H1 (cell line): ENCODE measurements at regions not wholly inside any gene's neighbourhood (a gene's known extent, or its start where the extent isn't known, plus 50 kb on each side); places are given as distances from the start of the nearest gene placed in this dataset.
A peak's percentile ranks its signal among the peaks of the same experiment; 100 is the strongest.

Experiments
- CTCF ChIA-PET: fragments of 300-600 bp; sonication (Branson Sonifier 250); formaldehyde crosslinking; loops from one replicate; lab custom pipeline; 2021; ENCODE audit not compliant: partially characterized antibody; lab: Charles Lee
- POLR2A ChIA-PET: fragments of 300-600 bp; sonication (Branson Sonifier 250); formaldehyde crosslinking; loops from one replicate; lab custom pipeline; 2021; ENCODE audit warnings: inconsistent platforms; ENCODE audit not compliant: partially characterized antibody; lab: Charles Lee
- DNase-seq, 2 experiments: peaks; one replicate each; pipeline versions ENCODE4 v3.0.0 to v3.0.0-alpha.2; 2010 to 2022; ENCODE audit warnings: low spot score in 2 of 2, low read depth in 1 of 2, mixed read lengths in 1 of 2
- FAIRE-seq: peaks from 2 replicates; lab custom pipeline; 2011; peaks lifted over from hg19 to GRCh38; lab: Jason Lieb, UNC
- H2AFZ ChIP-seq: 2 replicates; pipeline ENCODE4 v1.8.1; 2012; ENCODE audit warnings: low read length, inconsistent platforms
- H2AK5ac ChIP-seq: 2 replicates; pipeline ENCODE4 v1.6.1; 2013; ENCODE audit warnings: low read depth, low read length
- H2BK120ac ChIP-seq: replicated peaks from 2 replicates; pipeline ENCODE3; 2013; ENCODE audit warnings: low read depth, low read length, inconsistent platforms
- H2BK12ac ChIP-seq: 2 replicates; pipeline ENCODE4 v1.6.1; 2013; ENCODE audit warnings: low read depth, low read length
- H2BK15ac ChIP-seq: 2 replicates; pipeline ENCODE4 v1.6.1; 2013; ENCODE audit warnings: low read length
- H2BK20ac ChIP-seq: 2 replicates; pipeline ENCODE4 v1.6.1; 2013; ENCODE audit warnings: low read length
- H2BK5ac ChIP-seq: 2 replicates; pipeline ENCODE4 v1.6.1; 2013; ENCODE audit warnings: low read depth, low read length
- H3K14ac ChIP-seq: 2 replicates; pipeline ENCODE4 v1.6.1; 2013; ENCODE audit warnings: inconsistent platforms; ENCODE audit not compliant: insufficient read length
- H3K18ac ChIP-seq: 2 replicates; pipeline ENCODE4 v1.6.1; 2013; ENCODE audit warnings: low read length; ENCODE audit errors: extremely low read depth
- H3K23ac ChIP-seq: 2 replicates; pipeline ENCODE4 v1.6.1; 2013; ENCODE audit warnings: inconsistent platforms; ENCODE audit not compliant: insufficient read length
- H3K23me2 ChIP-seq: 2 replicates; pipeline ENCODE4 v1.6.1; 2013; ENCODE audit warnings: low read depth, low read length
- H3K27ac ChIP-seq: 2 replicates; pipeline ENCODE4 v1.6.1; 2011; ENCODE audit warnings: low read depth, low read length, inconsistent platforms
- H3K27me3 ChIP-seq, 4 experiments: replicated peaks in 1 of 4; 1 replicate in 1 of 4; 2 replicates in 3 of 4; pipeline versions ENCODE4 v1.6.1 to v1.8.1; 2011 to 2013; ENCODE audit warnings: low read length in 3 of 4, mild to moderate bottlenecking in 3 of 4, inconsistent platforms in 2 of 4, mixed read lengths in 2 of 4, moderate library complexity in 1 of 4; ENCODE audit not compliant: control insufficient read depth in 3 of 4, insufficient read depth in 3 of 4; ENCODE audit errors: extremely low read depth in 1 of 4
- H3K36me3 ChIP-seq, 4 experiments: 2 replicates each; pipeline versions ENCODE4 v1.6.1 to v1.8.1; 2011 to 2013; ENCODE audit warnings: mild to moderate bottlenecking in 4 of 4, low read length in 3 of 4, moderate library complexity in 2 of 4, control low read depth in 1 of 4, inconsistent platforms in 1 of 4; ENCODE audit not compliant: insufficient read depth in 4 of 4, control insufficient read depth in 2 of 4
- H3K4ac ChIP-seq: replicated peaks from 2 replicates; pipeline ENCODE3; 2013; ENCODE audit warnings: low read length, low read depth, mixed read lengths, inconsistent platforms; ENCODE audit not compliant: insufficient read length
- H3K4me1 ChIP-seq, 4 experiments: replicated peaks in 1 of 4; 1 replicate in 1 of 4; 2 replicates in 3 of 4; pipeline versions ENCODE4 v1.6.1 to v1.8.1; 2011 to 2013; ENCODE audit warnings: low read length in 3 of 4, inconsistent platforms in 2 of 4, mixed read lengths in 1 of 4; ENCODE audit not compliant: insufficient read depth in 4 of 4, control insufficient read depth in 3 of 4
- H3K4me2 ChIP-seq, 2 experiments: 2 replicates each; pipeline versions ENCODE4 v1.6.1 to v1.8.1; 2011 to 2013; ENCODE audit warnings: low read depth in 2 of 2, low read length in 2 of 2, control low read depth in 1 of 2, inconsistent platforms in 1 of 2, mild to moderate bottlenecking in 1 of 2; ENCODE audit not compliant: insufficient read depth in 1 of 2
- H3K4me3 ChIP-seq, 4 experiments: fragments of 200-600, 300-600 bp in 1 of 4; sonication (generic), shearing (Covaris generic), sonication (Bioruptor Twin) in 1 of 4; 2 replicates each; pipeline versions ENCODE4 v1.5.1 to v1.8.1; 2011 to 2016; ENCODE audit warnings: low read length in 4 of 4, low read depth in 3 of 4, control low read depth in 2 of 4, inconsistent platforms in 2 of 4, mild to moderate bottlenecking in 2 of 4, mixed read lengths in 1 of 4, moderate library complexity in 1 of 4; ENCODE audit not compliant: insufficient read depth in 2 of 4; ENCODE audit errors: extremely low read depth in 1 of 4
- H3K56ac ChIP-seq: replicated peaks from 2 replicates; pipeline ENCODE3; 2013; ENCODE audit warnings: low read depth, mild to moderate bottlenecking, mixed read lengths, low read length, inconsistent platforms; ENCODE audit not compliant: insufficient read length
- H3K79me1 ChIP-seq: 2 replicates; pipeline ENCODE4 v1.6.1; 2013; ENCODE audit warnings: low read depth, low read length, control low read depth
- H3K79me2 ChIP-seq, 2 experiments: 2 replicates each; pipeline versions ENCODE4 v1.6.1 to v1.8.1; 2012 to 2013; ENCODE audit warnings: low read length in 2 of 2, mild to moderate bottlenecking in 2 of 2, inconsistent platforms in 1 of 2; ENCODE audit not compliant: insufficient read depth in 2 of 2, control insufficient read depth in 1 of 2
- H3K9ac ChIP-seq, 4 experiments: replicated peaks in 1 of 4; 1 replicate in 1 of 4; 2 replicates in 3 of 4; pipeline versions ENCODE4 v1.6.1 to v1.8.1; 2011 to 2013; ENCODE audit warnings: low read depth in 3 of 4, low read length in 3 of 4, control low read depth in 2 of 4, mild to moderate bottlenecking in 2 of 4, moderate library complexity in 2 of 4, inconsistent platforms in 1 of 4; ENCODE audit errors: extremely low read depth in 1 of 4
- H3K9me3 ChIP-seq, 2 experiments: 2 replicates each; pipeline versions ENCODE4 v1.6.1 to v1.8.1; 2012 to 2013; ENCODE audit warnings: mild to moderate bottlenecking in 2 of 2, moderate library complexity in 2 of 2, control low read depth in 1 of 2, inconsistent platforms in 1 of 2, low read depth in 1 of 2, low read length in 1 of 2, mixed read lengths in 1 of 2; ENCODE audit not compliant: insufficient read depth in 2 of 2
- H4K20me1 ChIP-seq, 2 experiments: replicated peaks in 1 of 2; 2 replicates each; pipeline versions ENCODE3 to v1.8.1; 2011 to 2013; ENCODE audit warnings: inconsistent platforms in 2 of 2, low read length in 2 of 2, mild to moderate bottlenecking in 1 of 2; ENCODE audit not compliant: insufficient read depth in 2 of 2, control insufficient read depth in 1 of 2
- H4K5ac ChIP-seq: 2 replicates; pipeline ENCODE4 v1.6.1; 2013; ENCODE audit warnings: low read length, low read depth, mixed read lengths, inconsistent platforms; ENCODE audit not compliant: insufficient read length
- H4K8ac ChIP-seq: 2 replicates; pipeline ENCODE4 v1.8.0; 2013; ENCODE audit warnings: mild to moderate bottlenecking, moderate library complexity, low read length, inconsistent platforms; ENCODE audit not compliant: insufficient read depth; ENCODE audit errors: extremely low read depth
- H4K91ac ChIP-seq: replicated peaks from 2 replicates; pipeline ENCODE3; 2013; ENCODE audit warnings: low read length, mixed read lengths, inconsistent platforms; ENCODE audit not compliant: insufficient read length
- CREB1 ChIP-seq: IDR thresholded peaks from 2 replicates; pipeline ENCODE4 v1.6.1; 2012; ENCODE audit warnings: inconsistent platforms
- CTBP2 ChIP-seq: IDR thresholded peaks from 2 replicates; pipeline ENCODE4 v1.7.0; 2011; ENCODE audit warnings: borderline replicate concordance, mild to moderate bottlenecking, moderate library complexity, mixed read lengths, low read length; ENCODE audit not compliant: insufficient read depth, insufficient read length
- EP300 ChIP-seq, 2 experiments: IDR thresholded peaks; 1 replicate in 1 of 2; 2 replicates in 1 of 2; pipeline ENCODE4 v1.6.1; 2011 to 2012; ENCODE audit warnings: low read depth in 2 of 2, low read length in 2 of 2, mild to moderate bottlenecking in 2 of 2, borderline replicate concordance in 1 of 2, inconsistent platforms in 1 of 2, moderate library complexity in 1 of 2
- NRF1 ChIP-seq: IDR thresholded peaks from 2 replicates; pipeline ENCODE4 v1.6.1; 2011; ENCODE audit warnings: mild to moderate bottlenecking, low read depth, low read length, improper control_type of control experiment
- POLR2A ChIP-seq, 2 experiments: IDR thresholded peaks; 1 replicate in 1 of 2; 2 replicates in 1 of 2; pipeline ENCODE4 v1.6.1; 2011; ENCODE audit warnings: low read depth in 2 of 2, low read length in 2 of 2, mild to moderate bottlenecking in 2 of 2; ENCODE audit errors: control extremely low read depth in 1 of 2
- SIRT6 ChIP-seq: IDR thresholded peaks from one replicate; pipeline ENCODE4 v1.7.1; 2012; ENCODE audit warnings: low read length, inconsistent platforms
- SP1 ChIP-seq: IDR thresholded peaks from 2 replicates; pipeline ENCODE4 v1.6.1; 2011; ENCODE audit warnings: low read depth, low read length
- TEAD4 ChIP-seq: IDR thresholded peaks from 2 replicates; pipeline ENCODE4 v1.6.1; 2012; ENCODE audit warnings: low read depth, low read length, inconsistent platforms, mixed read lengths
- ZNF274 ChIP-seq: IDR thresholded peaks from 2 replicates; pipeline ENCODE4 v1.7.0; 2012; ENCODE audit warnings: low read length, borderline replicate concordance; ENCODE audit errors: extremely low read depth
- WGBS, 2 experiments: shearing (Covaris generic) in 1 of 2; methylation state at CpG; one replicate each; pipeline versions ENCODE4 v1.1.6 to v1.1.7; 2013 to 2015; ENCODE audit warnings: low lambda C conversion rate in 2 of 2, mixed read lengths in 2 of 2, inconsistent platforms in 1 of 2, low coverage in 1 of 2, missing lambda C conversion rate in 1 of 2; ENCODE audit not compliant: insufficient replicate concordance in 2 of 2, insufficient coverage in 1 of 2, insufficient read length in 1 of 2; ENCODE audit errors: extremely low coverage in 1 of 2, missing lambda C conversion rate in 1 of 2; 5-methylcytosine and 5-hydroxymethylcytosine counted together

DNA sequence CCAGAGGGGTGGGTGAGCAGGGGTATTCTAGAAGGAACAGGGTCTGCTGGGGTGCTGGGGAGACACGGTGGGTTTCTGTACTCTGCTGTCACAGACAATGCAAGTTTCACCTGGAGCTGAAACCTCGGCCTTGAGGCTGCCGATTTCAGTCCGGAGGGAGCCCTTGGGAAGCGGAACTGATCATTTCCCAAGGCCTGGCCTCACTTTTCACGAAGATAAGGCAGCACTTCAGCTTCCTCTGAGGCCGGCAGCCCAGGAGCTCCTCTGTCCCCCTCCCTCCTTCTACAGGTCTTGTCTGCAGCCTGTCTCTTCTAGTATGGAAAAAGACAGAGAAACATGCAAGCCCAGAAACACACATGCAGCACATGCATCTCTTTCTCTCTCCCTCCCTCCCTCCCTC, 242.1 kb downstream of the CDC5L start:
- H3K9ac ChIP-seq: no peak overlapping the region
- FAIRE-seq: no peak
- 82% methylated on average over 6 of the region's 7 CpGs; no CpG with 5 or more reads in 1 of the 2 experiments for WGBS, 2 experiments
- no peak for TF ChIP-seq SIRT6
- no peak for TF ChIP-seq CTBP2
- TF ChIP-seq NRF1: no peak
- TF ChIP-seq EP300 (IDR thresholded peaks at IDR 0.05; ENCODE audit: borderline replicate concordance in 1 of 2, low read depth in 2 of 2, low read length in 2 of 2): no peak
- TF ChIP-seq POLR2A (IDR thresholded peaks at IDR 0.05; ENCODE audit: control extremely low read depth in 1 of 2, low read depth in 2 of 2, low read length in 2 of 2): no peak
- no peak for TF ChIP-seq ZNF274
- no peak for TF ChIP-seq TEAD4
- TF ChIP-seq CREB1: no peak
- TF ChIP-seq SP1: no peak

More for the DNA sequence above, 242.1 kb downstream of the CDC5L start:
- Histone ChIP-seq H3K4ac (no peak overlapping the region), H3K14ac (no peak overlapping the region), H2BK20ac (no peak overlapping the region; the same call in 1 of the 2 replicates), H3K23ac (no peak overlapping the region), H3K27me3 (peaks cover 0 to 4% (median 0%) of the 10 kb centered on the region in 4 experiments; a peak in 2 of 7 replicates), H4K5ac (no peak overlapping the region), H4K20me1 (peaks cover 0 to 2% of the 10 kb centered on the region in 2 experiments), H2BK120ac (no peak overlapping the region), H2BK5ac (peak overlapping the region; percentile 48; the same call in 1 of the 2 replicates), H4K91ac (peak overlapping the region; percentile 30), H3K79me1 (no peaks in the 10 kb centered on the region), H2BK12ac (peak overlapping the region; percentile 22; the same call in 1 of the 2 replicates), H3K56ac (no peak overlapping the region), H3K9me3 (no peaks in the 10 kb centered on the region), H2AFZ (0 out of 2 replicates have a peak overlapping the region, but pooled peaks have one; percentile 15), H3K27ac (no peak overlapping the region), H3K4me1 (peaks cover 9 to 26% (median 20%) of the 10 kb centered on the region in 4 experiments), H2AK5ac (no peak overlapping the region), H4K8ac (no peak overlapping the region), H3K23me2 (peaks cover 5% of the 10 kb centered on the region), H3K4me2 (no peak overlapping the region), H3K36me3 (no peaks in the 10 kb centered on the region), H3K18ac (no peak overlapping the region), H3K79me2 (no peaks in the 10 kb centered on the region), H3K4me3 (no peak overlapping the region), H2BK15ac (no peak overlapping the region)
- no peak for DNase-seq
- CTCF ChIA-PET: interaction anchor here (0.5 to 8.4 kb wide), 26 partner anchors 10 to 1293 kb away, joined by 3 to 135 read pairs (median 5); no protein-coding TSS in a partner anchor
- POLR2A ChIA-PET: interaction anchor here (0.6 to 1.4 kb wide), 2 partner anchors 12 to 1297 kb away, joined by 3 read pairs; no protein-coding TSS in a partner anchor
